Fibroblast of lung (primary cell): ENCODE measurements at regions not wholly inside any gene's neighbourhood (a gene's known extent, or its start where the extent isn't known, plus 50 kb on each side); places are given as distances from the start of the nearest gene placed in this dataset.

ENCODE experiments used
- CTCF ChIP-seq, 2 donors: IDR thresholded peaks in 1 of 2; conservative IDR thresholded peaks in 1 of 2; 1 replicate in 1 of 2; 2 replicates in 1 of 2; pipeline ENCODE4 v1.5.1; 2011 to 2012; ENCODE audit warnings: low read length in 2 of 2, control low read depth in 1 of 2, inconsistent platforms in 1 of 2, low read depth in 1 of 2, mild to moderate bottlenecking in 1 of 2
- EZH2 ChIP-seq: IDR thresholded peaks from 2 replicates; pipeline ENCODE4 v1.5.1; 2012; ENCODE audit warnings: low read length, control low read depth, mild to moderate bottlenecking; ENCODE audit errors: missing control alignments

DNA sequence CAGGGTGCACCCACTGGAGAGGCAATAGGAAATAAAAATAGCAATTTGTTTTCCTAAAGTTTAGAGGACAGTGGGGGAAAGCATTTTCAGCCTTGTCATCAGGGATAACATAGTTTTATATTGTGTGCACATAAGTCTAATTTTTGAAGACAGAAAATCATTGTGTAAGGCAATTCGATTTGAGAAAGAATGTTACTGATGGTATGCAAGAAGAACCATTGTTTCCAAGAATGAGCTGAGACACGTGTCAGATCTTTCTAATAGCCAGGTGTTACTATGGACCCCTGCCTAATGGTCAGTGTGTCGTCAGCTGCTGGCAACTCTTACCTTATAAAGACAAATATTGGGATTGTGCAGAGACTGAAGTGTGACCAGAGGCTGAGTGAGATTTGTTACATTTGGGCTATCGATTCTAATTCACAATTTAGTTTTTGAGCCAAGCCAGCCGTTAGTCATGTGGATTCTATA, 67.1 kb upstream of the PPP2R2B start:
- no peak for TF ChIP-seq CTCF (conservative IDR thresholded peaks at IDR 0.05 in 1 of 2, IDR thresholded peaks at IDR 0.05 in 1 of 2; ENCODE audit: low read depth in 1 of 2, low read length in 2 of 2)
- TF ChIP-seq EZH2 = no peak
